ENCODE measurements at regions not wholly inside any gene's neighbourhood (a gene's known extent, or its start where the extent isn't known, plus 50 kb on each side); places are given as distances from the start of the nearest gene placed in this dataset.

GRCh38 chr4:89586318-89586717 is 250.6 kb downstream of the SNCA start:
- Histone ChIP-seq H2AFZ (ENCODE audit: control insufficient read depth, low read depth, low read length) (no peak overlapping the region), H3K9ac (ENCODE audit: control insufficient read depth, insufficient read depth, low read length) (no peak overlapping the region), H3K9me3 (replicated peaks; ENCODE audit: control insufficient read depth, insufficient read depth, low read length) (no peaks in the 10 kb centered on the region), H3K27me3 (replicated peaks in 1 of 2; ENCODE audit: control insufficient read depth in 2 of 2, insufficient read depth in 2 of 2, low read length in 1 of 2) (no peaks in the 10 kb centered on the region), H4K20me1 (ENCODE audit: control insufficient read depth, insufficient read depth) (no peaks in the 10 kb centered on the region), H3K36me3 (ENCODE audit: control insufficient read depth in 2 of 2, insufficient read depth in 2 of 2, low read length in 1 of 2) (no peaks in the 10 kb centered on the region), H3K4me2 (ENCODE audit: control insufficient read depth, insufficient read depth) (no peak overlapping the region), H3K4me1 (ENCODE audit: control insufficient read depth, insufficient read depth, low read length) (no peaks in the 10 kb centered on the region), H3K27ac (ENCODE audit: control insufficient read depth, insufficient read depth) (no peak overlapping the region), H3K4me3 (no peak overlapping the region), H3K79me2 (ENCODE audit: control insufficient read depth, insufficient read depth, low read length) (no peaks in the 10 kb centered on the region)
- ATAC-seq (no peak), DNase-seq (ENCODE audit: low read depth, low spot score) (no peak), FAIRE-seq (no peak)
- intact Hi-C loops (cut with micrococcal nuclease; ENCODE audit: unreplicated experiment), result no loop called here
- SMC1A ChIA-PET (ENCODE audit: uncharacterized antibody, unreplicated experiment), result interaction anchor here (1.1 kb wide), 1 partner anchor 316 kb away, joined by 3 read pairs; no protein-coding TSS in a partner anchor
- RAD21 ChIA-PET (ENCODE audit: unreplicated experiment), result no interaction called here
- no TSS peak for BruUV-seq (replicated peaks)
- POLR2A ChIA-PET, result no interaction called here
- in situ Hi-C loops (cut with MboI), result no loop called here
- WGBS (ENCODE audit: insufficient coverage, insufficient replicate concordance, low lambda C conversion rate, missing lambda C conversion rate), result 0% methylated on average over 3 of the region's 3 CpGs
- CTCF ChIA-PET, result interaction anchor here (1.6 kb wide), 1 partner anchor 317 kb away, joined by 4 read pairs; no protein-coding TSS in a partner anchor
- TF ChIP-seq IRF3 (IDR thresholded peaks at IDR 0.05) (no peak), MAX (IDR thresholded peaks at IDR 0.05; ENCODE audit: low read depth, low read length) (no peak), TCF12 (IDR thresholded peaks at IDR 0.05; ENCODE audit: low read depth, low read length) (no peak), GATAD2B (conservative IDR thresholded peaks at IDR 0.05; ENCODE audit: low read depth) (no peak), DPF2 (IDR thresholded peaks at IDR 0.05) (no peak), ZNF217 (IDR thresholded peaks at IDR 0.05) (no peak), IRF5 (IDR thresholded peaks at IDR 0.05; ENCODE audit: borderline replicate concordance) (no peak), ZBTB11 (CRISPR knock-in tag; IDR thresholded peaks at IDR 0.05) (no peak), RB1 (IDR thresholded peaks at IDR 0.05; ENCODE audit: borderline replicate concordance) (no peak), ELK1 (IDR thresholded peaks at IDR 0.05; ENCODE audit: low read depth, low read length) (no peak), BCL3 (IDR thresholded peaks at IDR 0.05; ENCODE audit: borderline replicate concordance, insufficient read depth, low read depth, low read length, poor library complexity, severe bottlenecking) (no peak), RAD51 (IDR thresholded peaks at IDR 0.05) (no peak), NFXL1 (IDR thresholded peaks at IDR 0.05; ENCODE audit: borderline replicate concordance) (no peak), JUND (IDR thresholded peaks at IDR 0.05; ENCODE audit: low read depth, low read length) (no peak), ZNF274 (IDR thresholded peaks at IDR 0.05; ENCODE audit: insufficient read depth, insufficient read length) (no peak), TARDBP (IDR thresholded peaks at IDR 0.05; ENCODE audit: borderline replicate concordance) (no peak), NR2C2 (IDR thresholded peaks at IDR 0.05; ENCODE audit: borderline replicate concordance, control insufficient read depth, insufficient read length, low read depth) (no peak), BMI1 (IDR thresholded peaks at IDR 0.05; ENCODE audit: borderline replicate concordance) (no peak)
